A549 (cell line): ENCODE measurements at regions not wholly inside any gene's neighbourhood (a gene's known extent, or its start where the extent isn't known, plus 50 kb on each side); places are given as distances from the start of the nearest gene placed in this dataset.

Experiments used
- REST ChIP-seq: fragments of 200-600 bp; sonication (generic); IDR thresholded peaks from 2 replicates; pipeline ENCODE4 v1.6.1; 2016; ENCODE audit warnings: antibody characterized with exemption, mild to moderate bottlenecking, moderate library complexity
- TF ChIP-seq, protein P1 (sequence below): fragments of >200 bp; sonication (Bioruptor Twin); formaldehyde crosslinking; IDR thresholded peaks from 3 replicates; pipeline ENCODE4 v1.5.1; 2016
- TF ChIP-seq, protein P2 (sequence below): fragments of >200 bp; sonication (Bioruptor Twin); formaldehyde crosslinking; IDR thresholded peaks from 3 replicates; pipeline ENCODE4 v1.6.1; 2016
- TF ChIP-seq, protein P3 (sequence below): IDR thresholded peaks from 2 replicates; pipeline ENCODE4 v1.6.1; 2012

DNA sequence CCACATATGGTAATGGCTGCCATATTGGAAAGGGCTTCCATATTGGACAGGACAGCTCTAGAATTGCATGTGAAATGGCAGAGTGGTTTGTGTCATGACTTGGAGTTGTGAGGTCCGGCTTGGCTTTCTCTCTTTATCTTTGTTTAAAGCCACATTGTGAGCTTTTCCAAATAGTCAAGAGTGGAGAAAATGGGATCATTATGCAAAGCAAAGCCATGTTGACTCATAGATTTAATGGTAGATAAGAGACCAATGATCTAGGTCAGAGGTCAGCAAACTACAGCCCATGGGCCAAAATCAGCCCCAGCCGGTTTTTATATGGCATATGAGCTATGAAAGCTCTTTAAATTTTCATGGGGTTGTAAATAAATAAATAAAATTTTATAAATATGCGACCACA, 449.1 kb downstream of the BCL11B start:
- TF ChIP-seq, protein P1, sequence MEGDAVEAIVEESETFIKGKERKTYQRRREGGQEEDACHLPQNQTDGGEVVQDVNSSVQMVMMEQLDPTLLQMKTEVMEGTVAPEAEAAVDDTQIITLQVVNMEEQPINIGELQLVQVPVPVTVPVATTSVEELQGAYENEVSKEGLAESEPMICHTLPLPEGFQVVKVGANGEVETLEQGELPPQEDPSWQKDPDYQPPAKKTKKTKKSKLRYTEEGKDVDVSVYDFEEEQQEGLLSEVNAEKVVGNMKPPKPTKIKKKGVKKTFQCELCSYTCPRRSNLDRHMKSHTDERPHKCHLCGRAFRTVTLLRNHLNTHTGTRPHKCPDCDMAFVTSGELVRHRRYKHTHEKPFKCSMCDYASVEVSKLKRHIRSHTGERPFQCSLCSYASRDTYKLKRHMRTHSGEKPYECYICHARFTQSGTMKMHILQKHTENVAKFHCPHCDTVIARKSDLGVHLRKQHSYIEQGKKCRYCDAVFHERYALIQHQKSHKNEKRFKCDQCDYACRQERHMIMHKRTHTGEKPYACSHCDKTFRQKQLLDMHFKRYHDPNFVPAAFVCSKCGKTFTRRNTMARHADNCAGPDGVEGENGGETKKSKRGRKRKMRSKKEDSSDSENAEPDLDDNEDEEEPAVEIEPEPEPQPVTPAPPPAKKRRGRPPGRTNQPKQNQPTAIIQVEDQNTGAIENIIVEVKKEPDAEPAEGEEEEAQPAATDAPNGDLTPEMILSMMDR: no peak
- TF ChIP-seq REST: no peak
- TF ChIP-seq, protein P2, sequence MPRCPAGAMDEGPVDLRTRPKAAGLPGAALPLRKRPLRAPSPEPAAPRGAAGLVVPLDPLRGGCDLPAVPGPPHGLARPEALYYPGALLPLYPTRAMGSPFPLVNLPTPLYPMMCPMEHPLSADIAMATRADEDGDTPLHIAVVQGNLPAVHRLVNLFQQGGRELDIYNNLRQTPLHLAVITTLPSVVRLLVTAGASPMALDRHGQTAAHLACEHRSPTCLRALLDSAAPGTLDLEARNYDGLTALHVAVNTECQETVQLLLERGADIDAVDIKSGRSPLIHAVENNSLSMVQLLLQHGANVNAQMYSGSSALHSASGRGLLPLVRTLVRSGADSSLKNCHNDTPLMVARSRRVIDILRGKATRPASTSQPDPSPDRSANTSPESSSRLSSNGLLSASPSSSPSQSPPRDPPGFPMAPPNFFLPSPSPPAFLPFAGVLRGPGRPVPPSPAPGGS: no peak
- TF ChIP-seq, protein P3, sequence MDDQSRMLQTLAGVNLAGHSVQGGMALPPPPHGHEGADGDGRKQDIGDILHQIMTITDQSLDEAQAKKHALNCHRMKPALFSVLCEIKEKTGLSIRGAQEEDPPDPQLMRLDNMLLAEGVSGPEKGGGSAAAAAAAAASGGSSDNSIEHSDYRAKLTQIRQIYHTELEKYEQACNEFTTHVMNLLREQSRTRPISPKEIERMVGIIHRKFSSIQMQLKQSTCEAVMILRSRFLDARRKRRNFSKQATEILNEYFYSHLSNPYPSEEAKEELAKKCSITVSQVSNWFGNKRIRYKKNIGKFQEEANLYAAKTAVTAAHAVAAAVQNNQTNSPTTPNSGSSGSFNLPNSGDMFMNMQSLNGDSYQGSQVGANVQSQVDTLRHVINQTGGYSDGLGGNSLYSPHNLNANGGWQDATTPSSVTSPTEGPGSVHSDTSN: no peak
